ENCODE measurements at regions not wholly inside any gene's neighbourhood (a gene's known extent, or its start where the extent isn't known, plus 50 kb on each side); places are given as distances from the start of the nearest gene placed in this dataset.

DNA sequence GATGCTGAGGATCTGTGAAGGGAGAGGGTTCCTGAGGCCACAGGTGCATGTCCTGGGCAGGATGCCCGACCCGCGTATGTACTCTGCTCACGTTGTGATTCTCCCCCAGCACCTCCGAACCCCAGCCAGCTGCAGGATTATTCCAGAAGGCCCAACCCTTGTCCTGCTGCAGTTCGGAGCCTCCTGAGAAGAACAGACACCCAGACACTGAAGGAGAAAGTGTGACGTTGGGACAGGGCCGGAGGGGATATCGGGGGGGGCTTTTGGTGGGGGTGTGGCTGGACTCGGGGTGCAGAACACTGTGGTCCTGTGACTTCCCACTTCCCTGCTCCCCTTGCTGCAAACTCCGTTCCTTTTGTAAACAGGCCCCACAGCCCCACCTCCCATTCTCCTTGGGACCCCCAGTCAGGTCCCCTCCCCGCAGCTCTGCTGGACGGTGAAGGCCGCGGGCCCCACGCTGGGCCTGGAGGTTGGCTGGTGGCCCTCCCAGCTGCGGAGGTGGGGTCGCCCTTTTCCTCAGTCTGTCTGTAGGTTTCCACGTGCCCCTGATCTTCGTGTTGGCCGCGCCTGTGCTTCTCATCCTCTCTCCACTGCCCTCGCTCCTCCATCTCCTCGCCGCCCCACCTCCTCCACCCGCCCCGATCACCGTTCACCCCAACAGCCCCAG lies 83.0 kb upstream of the ADRA2C start:
- Histone ChIP-seq H3K9me3 (no peaks in the 10 kb centered on the region), H3K4me3 (no peak overlapping the region), H3K36me3 (replicated peaks in 1 of 2; ENCODE audit: insufficient read depth in 1 of 2, low read depth in 2 of 2) (no peaks in the 10 kb centered on the region), H3K27ac (no peak overlapping the region), H3K27me3 (no peaks in the 10 kb centered on the region), H3K4me1 (no peaks in the 10 kb centered on the region)
- no peak for DNase-seq
- intact Hi-C loops (cut with DNase I), result no loop called here
- ATAC-seq, result no peak
- 66 to 68% methylated on average over 22 to 28 of the region's 28 CpGs for WGBS, 2 donors
- TF ChIP-seq, protein P1, sequence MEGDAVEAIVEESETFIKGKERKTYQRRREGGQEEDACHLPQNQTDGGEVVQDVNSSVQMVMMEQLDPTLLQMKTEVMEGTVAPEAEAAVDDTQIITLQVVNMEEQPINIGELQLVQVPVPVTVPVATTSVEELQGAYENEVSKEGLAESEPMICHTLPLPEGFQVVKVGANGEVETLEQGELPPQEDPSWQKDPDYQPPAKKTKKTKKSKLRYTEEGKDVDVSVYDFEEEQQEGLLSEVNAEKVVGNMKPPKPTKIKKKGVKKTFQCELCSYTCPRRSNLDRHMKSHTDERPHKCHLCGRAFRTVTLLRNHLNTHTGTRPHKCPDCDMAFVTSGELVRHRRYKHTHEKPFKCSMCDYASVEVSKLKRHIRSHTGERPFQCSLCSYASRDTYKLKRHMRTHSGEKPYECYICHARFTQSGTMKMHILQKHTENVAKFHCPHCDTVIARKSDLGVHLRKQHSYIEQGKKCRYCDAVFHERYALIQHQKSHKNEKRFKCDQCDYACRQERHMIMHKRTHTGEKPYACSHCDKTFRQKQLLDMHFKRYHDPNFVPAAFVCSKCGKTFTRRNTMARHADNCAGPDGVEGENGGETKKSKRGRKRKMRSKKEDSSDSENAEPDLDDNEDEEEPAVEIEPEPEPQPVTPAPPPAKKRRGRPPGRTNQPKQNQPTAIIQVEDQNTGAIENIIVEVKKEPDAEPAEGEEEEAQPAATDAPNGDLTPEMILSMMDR (IDR thresholded peaks at IDR 0.05), result no peak
- TF ChIP-seq POLR2A (IDR thresholded peaks at IDR 0.05), result no peak

GRCh38 chr4:3682236-3683076 lies 83.7 kb upstream of the ADRA2C start:
- Histone ChIP-seq H3K27ac (no peak overlapping the region), H3K4me1 (no peaks in the 10 kb centered on the region), H3K4me3 (no peak overlapping the region), H3K9me3 (no peaks in the 10 kb centered on the region), H3K36me3 (replicated peaks in 1 of 2; ENCODE audit: insufficient read depth in 1 of 2, low read depth in 2 of 2) (no peaks in the 10 kb centered on the region), H3K27me3 (no peaks in the 10 kb centered on the region)
- WGBS, 2 donors, result 71 to 74% methylated on average over 13 to 19 of the region's 19 CpGs
- intact Hi-C loops (cut with DNase I), result no loop called here
- ATAC-seq (no peak), DNase-seq (no peak)
- no peak for TF ChIP-seq POLR2A (IDR thresholded peaks at IDR 0.05)
- TF ChIP-seq, protein P1 (IDR thresholded peaks at IDR 0.05), result no peak

- intact Hi-C loops (cut with DNase I), result no loop called here
- no peak overlapping the region for H3K27ac ChIP-seq
- no peaks in the 10 kb centered on the region for H3K36me3 ChIP-seq (replicated peaks in 1 of 2; ENCODE audit: insufficient read depth in 1 of 2, low read depth in 2 of 2)
- TF ChIP-seq, protein P1 (IDR thresholded peaks at IDR 0.05), result no peak
- TF ChIP-seq POLR2A (IDR thresholded peaks at IDR 0.05), result no peak
- H3K4me1 ChIP-seq, result no peaks in the 10 kb centered on the region
- DNase-seq (no peak), ATAC-seq (no peak)
- 66 to 76% methylated on average over 12 to 14 of the region's 14 CpGs for WGBS, 2 donors
- no peaks in the 10 kb centered on the region for H3K9me3 ChIP-seq
- H3K4me3 ChIP-seq, result no peak overlapping the region
- no peaks in the 10 kb centered on the region for H3K27me3 ChIP-seq
Observed at GRCh38 chr4:3681191-3681590, 85.0 kb upstream of the ADRA2C start.

GRCh38 chr4:3680656-3681055 lies 85.5 kb upstream of the ADRA2C start:
- ATAC-seq, result no peak
- TF ChIP-seq, protein P1 (IDR thresholded peaks at IDR 0.05), result no peak
- TF ChIP-seq POLR2A (IDR thresholded peaks at IDR 0.05), result no peak
- no peaks in the 10 kb centered on the region for H3K36me3 ChIP-seq (replicated peaks in 1 of 2; ENCODE audit: insufficient read depth in 1 of 2, low read depth in 2 of 2)
- H3K9me3 ChIP-seq, result no peaks in the 10 kb centered on the region
- 71 to 73% methylated on average over 16 of the region's 16 CpGs for WGBS, 2 donors
- no peak overlapping the region for H3K27ac ChIP-seq
- H3K4me3 ChIP-seq, result no peak overlapping the region
- DNase-seq, result no peak
- intact Hi-C loops (cut with DNase I), result no loop called here
- no peaks in the 10 kb centered on the region for H3K4me1 ChIP-seq
- H3K27me3 ChIP-seq, result no peaks in the 10 kb centered on the region

Data from body of pancreas (tissue), 4 donors.